ENCODE measurements at regions not wholly inside any gene's neighbourhood (a gene's known extent, or its start where the extent isn't known, plus 50 kb on each side); places are given as distances from the start of the nearest gene placed in this dataset.

DNA sequence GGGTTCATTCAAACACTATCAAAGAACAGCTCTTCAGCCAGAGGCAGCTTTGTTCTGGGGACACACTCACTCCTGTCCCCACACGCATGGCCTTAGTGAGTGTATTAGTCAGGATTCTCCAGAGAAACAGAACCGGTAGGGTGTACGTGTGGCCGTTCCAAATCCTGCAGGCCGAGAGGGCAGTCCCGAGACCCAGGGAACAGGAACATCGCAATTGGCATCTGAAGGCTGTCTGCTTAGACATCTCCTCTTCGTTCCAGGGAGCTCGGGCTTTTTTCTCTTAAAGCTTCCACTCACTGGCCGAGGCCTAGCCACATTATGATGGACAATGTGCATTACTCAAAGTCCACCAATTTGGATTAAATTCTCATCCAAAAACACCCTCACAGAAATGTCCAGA is 523.3 kb downstream of the GLRX3 start:
- CTCF ChIA-PET: no interaction called here
- POLR2A ChIA-PET: no interaction called here

DNA sequence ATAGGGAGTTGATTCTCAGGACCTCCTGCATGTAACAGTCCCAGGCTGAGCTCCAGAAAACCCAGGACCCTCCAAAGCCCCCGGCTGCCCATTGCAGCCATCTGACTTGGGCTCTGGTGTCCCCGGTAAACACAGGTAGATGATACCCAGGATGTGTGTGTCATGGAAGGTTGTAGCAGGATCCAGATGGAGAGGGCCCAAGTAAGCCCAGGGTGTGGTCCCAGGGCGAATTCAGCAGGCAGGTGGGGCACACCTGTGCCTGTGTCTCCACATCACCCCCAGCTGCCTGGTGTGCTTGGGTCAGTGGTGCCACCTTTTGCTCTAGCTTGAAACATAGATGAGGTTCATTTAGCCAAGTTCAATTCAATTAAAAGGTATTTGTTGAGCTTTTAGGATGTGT is 524.1 kb downstream of the GLRX3 start:
- DNase-seq (ENCODE audit: extremely low spot score): no peak
- TF ChIP-seq FOXM1 (IDR thresholded peaks at IDR 0.05; ENCODE audit: borderline replicate concordance) (no peak), SUZ12 (IDR thresholded peaks at IDR 0.05) (no peak), ZNF384 (IDR thresholded peaks at IDR 0.05) (no peak), SP1 (IDR thresholded peaks at IDR 0.05) (no peak), PKNOX1 (IDR thresholded peaks at IDR 0.05) (no peak), TARDBP (IDR thresholded peaks at IDR 0.05) (no peak), ARNT (IDR thresholded peaks at IDR 0.05) (no peak), L3MBTL2 (conservative IDR thresholded peaks at IDR 0.05) (no peak), BHLHE40 (IDR thresholded peaks at IDR 0.05; ENCODE audit: borderline replicate concordance) (no peak), ELF4 (IDR thresholded peaks at IDR 0.05) (no peak), FOXA1 (IDR thresholded peaks at IDR 0.05) (no peak), NFRKB (IDR thresholded peaks at IDR 0.05) (no peak), LEF1 (IDR thresholded peaks at IDR 0.05; ENCODE audit: borderline replicate concordance) (no peak), CTBP1 (IDR thresholded peaks at IDR 0.05; ENCODE audit: borderline replicate concordance) (no peak), FOXK2 (IDR thresholded peaks at IDR 0.05) (no peak), HDGF (IDR thresholded peaks at IDR 0.05; ENCODE audit: borderline replicate concordance) (no peak)
- ChIA-PET CTCF (no interaction called here), POLR2A (no interaction called here)

More for the DNA sequence above, 523.3 kb downstream of the GLRX3 start:
- no peak for DNase-seq (ENCODE audit: extremely low spot score)
- no peak for TF ChIP-seq BHLHE40 (IDR thresholded peaks at IDR 0.05; ENCODE audit: borderline replicate concordance)
- TF ChIP-seq ZNF384 (IDR thresholded peaks at IDR 0.05): no peak
- TF ChIP-seq FOXM1 (IDR thresholded peaks at IDR 0.05; ENCODE audit: borderline replicate concordance): no peak
- TF ChIP-seq ARNT (IDR thresholded peaks at IDR 0.05): no peak
- TF ChIP-seq L3MBTL2 (conservative IDR thresholded peaks at IDR 0.05): no peak
- TF ChIP-seq NFRKB (IDR thresholded peaks at IDR 0.05): no peak
- no peak for TF ChIP-seq SUZ12 (IDR thresholded peaks at IDR 0.05)
- no peak for TF ChIP-seq PKNOX1 (IDR thresholded peaks at IDR 0.05)
- no peak for TF ChIP-seq LEF1 (IDR thresholded peaks at IDR 0.05; ENCODE audit: borderline replicate concordance)
- no peak for TF ChIP-seq CTBP1 (IDR thresholded peaks at IDR 0.05; ENCODE audit: borderline replicate concordance)
- TF ChIP-seq TARDBP (IDR thresholded peaks at IDR 0.05): no peak
- no peak for TF ChIP-seq SP1 (IDR thresholded peaks at IDR 0.05)
- no peak for TF ChIP-seq FOXK2 (IDR thresholded peaks at IDR 0.05)
- no peak for TF ChIP-seq FOXA1 (IDR thresholded peaks at IDR 0.05)

DNA sequence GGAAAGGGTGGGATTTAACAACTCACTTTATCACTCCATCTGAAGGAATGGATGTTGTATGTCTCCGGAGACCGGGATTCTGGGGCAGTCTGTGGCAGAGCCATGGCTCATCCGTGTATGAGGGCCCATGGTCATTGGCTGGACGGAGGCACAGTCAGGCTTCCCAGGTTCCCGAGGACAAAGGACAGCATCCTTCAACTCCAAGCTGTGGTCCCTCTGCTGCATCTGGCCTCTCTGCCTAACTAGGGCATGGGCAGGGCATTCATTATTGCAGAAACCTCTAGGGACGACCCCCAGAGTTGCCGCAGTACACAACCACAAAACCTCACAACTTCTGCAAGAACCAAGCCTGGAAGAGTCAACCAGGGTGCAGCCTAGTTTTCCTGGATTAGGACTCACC is 525.2 kb downstream of the GLRX3 start:
- TF ChIP-seq LEF1 (IDR thresholded peaks at IDR 0.05; ENCODE audit: borderline replicate concordance) (no peak), HDGF (IDR thresholded peaks at IDR 0.05; ENCODE audit: borderline replicate concordance) (no peak), NFRKB (IDR thresholded peaks at IDR 0.05) (no peak), ZNF384 (IDR thresholded peaks at IDR 0.05) (no peak), PKNOX1 (IDR thresholded peaks at IDR 0.05) (no peak), FOXM1 (IDR thresholded peaks at IDR 0.05; ENCODE audit: borderline replicate concordance) (no peak), BHLHE40 (IDR thresholded peaks at IDR 0.05; ENCODE audit: borderline replicate concordance) (no peak), L3MBTL2 (conservative IDR thresholded peaks at IDR 0.05) (no peak), FOXK2 (IDR thresholded peaks at IDR 0.05) (no peak), TARDBP (IDR thresholded peaks at IDR 0.05) (no peak)
- CTCF ChIA-PET: no interaction called here
- POLR2A ChIA-PET: no interaction called here
- no peak for DNase-seq (ENCODE audit: extremely low spot score)

GRCh38 chr10:130662775-130663174 is 526.6 kb downstream of the GLRX3 start:
- no peak for DNase-seq (ENCODE audit: extremely low spot score)
- TF ChIP-seq ZNF384 (IDR thresholded peaks at IDR 0.05) (no peak), ELF4 (IDR thresholded peaks at IDR 0.05) (no peak), L3MBTL2 (conservative IDR thresholded peaks at IDR 0.05) (no peak), HDGF (IDR thresholded peaks at IDR 0.05; ENCODE audit: borderline replicate concordance) (no peak), BHLHE40 (IDR thresholded peaks at IDR 0.05; ENCODE audit: borderline replicate concordance) (no peak), NFRKB (IDR thresholded peaks at IDR 0.05) (no peak), FOXM1 (IDR thresholded peaks at IDR 0.05; ENCODE audit: borderline replicate concordance) (no peak), SP1 (IDR thresholded peaks at IDR 0.05) (no peak), FOXK2 (IDR thresholded peaks at IDR 0.05) (no peak), ARNT (IDR thresholded peaks at IDR 0.05) (no peak), TARDBP (IDR thresholded peaks at IDR 0.05) (no peak), PKNOX1 (IDR thresholded peaks at IDR 0.05) (no peak), LEF1 (IDR thresholded peaks at IDR 0.05; ENCODE audit: borderline replicate concordance) (no peak), SUZ12 (IDR thresholded peaks at IDR 0.05) (no peak), CTBP1 (IDR thresholded peaks at IDR 0.05; ENCODE audit: borderline replicate concordance) (no peak), FOXA1 (IDR thresholded peaks at IDR 0.05) (no peak)
- ChIA-PET CTCF (no interaction called here), POLR2A (no interaction called here)

DNA sequence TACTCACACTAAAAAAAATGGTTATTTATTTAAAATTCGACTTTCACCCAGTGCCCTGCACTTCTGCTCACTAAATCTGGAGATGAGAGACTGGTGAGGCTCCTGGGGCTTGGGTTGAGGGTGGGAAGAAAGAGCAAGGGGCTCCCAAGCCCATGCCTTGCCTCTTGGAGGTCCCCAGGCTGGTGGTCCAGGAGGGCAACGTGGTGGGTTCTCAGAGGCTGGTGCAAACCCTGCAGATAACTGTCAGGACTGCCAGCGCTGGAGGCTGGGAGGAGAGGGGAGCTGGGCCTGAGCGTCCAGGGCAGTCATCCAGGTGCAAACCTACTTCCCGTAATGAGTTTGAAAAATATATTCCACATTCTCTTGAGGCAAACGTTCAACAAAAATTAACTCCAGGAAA is 528.3 kb downstream of the GLRX3 start:
- ChIA-PET POLR2A (no interaction called here), CTCF (no interaction called here)
- TF ChIP-seq NFRKB (IDR thresholded peaks at IDR 0.05): no peak
- TF ChIP-seq FOXA1 (IDR thresholded peaks at IDR 0.05): no peak
- TF ChIP-seq PKNOX1 (IDR thresholded peaks at IDR 0.05): no peak
- no peak for TF ChIP-seq ARNT (IDR thresholded peaks at IDR 0.05)
- TF ChIP-seq CTBP1 (IDR thresholded peaks at IDR 0.05; ENCODE audit: borderline replicate concordance): no peak
- TF ChIP-seq HDGF (IDR thresholded peaks at IDR 0.05; ENCODE audit: borderline replicate concordance): no peak
- no peak for TF ChIP-seq LEF1 (IDR thresholded peaks at IDR 0.05; ENCODE audit: borderline replicate concordance)
- no peak for TF ChIP-seq TARDBP (IDR thresholded peaks at IDR 0.05)
- no peak for TF ChIP-seq ELF4 (IDR thresholded peaks at IDR 0.05)
- TF ChIP-seq FOXK2 (IDR thresholded peaks at IDR 0.05): no peak
- no peak for TF ChIP-seq BHLHE40 (IDR thresholded peaks at IDR 0.05; ENCODE audit: borderline replicate concordance)
- TF ChIP-seq FOXM1 (IDR thresholded peaks at IDR 0.05; ENCODE audit: borderline replicate concordance): no peak
- no peak for TF ChIP-seq ZNF384 (IDR thresholded peaks at IDR 0.05)
- TF ChIP-seq SP1 (IDR thresholded peaks at IDR 0.05): no peak
- no peak for TF ChIP-seq SUZ12 (IDR thresholded peaks at IDR 0.05)
- TF ChIP-seq L3MBTL2 (conservative IDR thresholded peaks at IDR 0.05): no peak
- DNase-seq (ENCODE audit: extremely low spot score): no peak

All from HEK293T (cell line).